ENCODE measurements at regions not wholly inside any gene's neighbourhood (a gene's known extent, or its start where the extent isn't known, plus 50 kb on each side); places are given as distances from the start of the nearest gene placed in this dataset.

- peaks cover 3% of the 10 kb centered on the region for H3K27me3 Mint-ChIP-seq
- Histone ChIP-seq H4K20me1 (ENCODE audit: control insufficient read depth, insufficient read depth, low read length, poor library complexity, severe bottlenecking) (no peaks in the 10 kb centered on the region), H3K27me3 (replicated peaks in 1 of 4; ENCODE audit: control extremely low read depth in 1 of 4, control insufficient read depth in 3 of 4, insufficient read depth in 4 of 4, low read length in 3 of 4) (peaks cover 0 to 2% (median 0%) of the 10 kb centered on the region in 4 experiments), H3K9me3 (ENCODE audit: control extremely low read depth in 1 of 3, control insufficient read depth in 2 of 3, insufficient read depth in 1 of 3, low read length in 2 of 3) (no peaks in the 10 kb centered on the region), H3K27ac (ENCODE audit: low read length in 2 of 2) (no peak overlapping the region), H3K36me3 (replicated peaks in 1 of 2; ENCODE audit: control extremely low read depth in 1 of 2, control insufficient read depth in 1 of 2, extremely low read depth in 1 of 2, insufficient read depth in 2 of 2, low read length in 1 of 2) (no peaks in the 10 kb centered on the region), H3K9ac (ENCODE audit: low read length) (no peak overlapping the region), H3K79me2 (ENCODE audit: control insufficient read depth, insufficient read depth, low read length) (no peaks in the 10 kb centered on the region), H2AFZ (ENCODE audit: insufficient read depth, low read depth, low read length, poor library complexity, severe bottlenecking) (no peak overlapping the region), H3K4me1 (ENCODE audit: control insufficient read depth in 2 of 2, insufficient read depth in 2 of 2, low read length in 2 of 2) (no peaks in the 10 kb centered on the region), H3K4me3 (ENCODE audit: control extremely low read depth in 1 of 5, extremely low read depth in 1 of 5, insufficient read depth in 1 of 5, low read depth in 2 of 5, low read length in 4 of 5) (no peak overlapping the region), H3K4me2 (replicated peaks; ENCODE audit: low read depth, low read length, poor library complexity, severe bottlenecking) (no peak overlapping the region)
- TF ChIP-seq, protein P1, sequence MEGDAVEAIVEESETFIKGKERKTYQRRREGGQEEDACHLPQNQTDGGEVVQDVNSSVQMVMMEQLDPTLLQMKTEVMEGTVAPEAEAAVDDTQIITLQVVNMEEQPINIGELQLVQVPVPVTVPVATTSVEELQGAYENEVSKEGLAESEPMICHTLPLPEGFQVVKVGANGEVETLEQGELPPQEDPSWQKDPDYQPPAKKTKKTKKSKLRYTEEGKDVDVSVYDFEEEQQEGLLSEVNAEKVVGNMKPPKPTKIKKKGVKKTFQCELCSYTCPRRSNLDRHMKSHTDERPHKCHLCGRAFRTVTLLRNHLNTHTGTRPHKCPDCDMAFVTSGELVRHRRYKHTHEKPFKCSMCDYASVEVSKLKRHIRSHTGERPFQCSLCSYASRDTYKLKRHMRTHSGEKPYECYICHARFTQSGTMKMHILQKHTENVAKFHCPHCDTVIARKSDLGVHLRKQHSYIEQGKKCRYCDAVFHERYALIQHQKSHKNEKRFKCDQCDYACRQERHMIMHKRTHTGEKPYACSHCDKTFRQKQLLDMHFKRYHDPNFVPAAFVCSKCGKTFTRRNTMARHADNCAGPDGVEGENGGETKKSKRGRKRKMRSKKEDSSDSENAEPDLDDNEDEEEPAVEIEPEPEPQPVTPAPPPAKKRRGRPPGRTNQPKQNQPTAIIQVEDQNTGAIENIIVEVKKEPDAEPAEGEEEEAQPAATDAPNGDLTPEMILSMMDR (IDR thresholded peaks at IDR 0.05) = no peak
- no peak for TF ChIP-seq EZH2 (IDR thresholded peaks at IDR 0.05; ENCODE audit: borderline replicate concordance, insufficient read depth, low read depth, low read length, poor library complexity, severe bottlenecking)
- DNase-seq (no peak), ATAC-seq (ENCODE audit: low read depth) (no peak)
- no peak overlapping the region for H3K27ac Mint-ChIP-seq
- intact Hi-C loops (cut with micrococcal nuclease) = no loop called here
- no peak overlapping the region for H3K4me3 Mint-ChIP-seq
- ChIA-PET POLR2A (no interaction called here), CTCF (no interaction called here)
- no peaks in the 10 kb centered on the region for H3K4me1 Mint-ChIP-seq
- no peaks in the 10 kb centered on the region for H3K9me3 Mint-ChIP-seq (ENCODE audit: insufficient read depth)
- WGBS (ENCODE audit: insufficient coverage) = no CpG with 5 or more reads among the region's 2 CpGs
These were observed 107.7 kb upstream of the HUWE1 start for GRCh38 chrX:53794181-53794580.

- WGBS (ENCODE audit: insufficient coverage) = 80% methylated on average over 2 of the region's 7 CpGs
- DNase-seq = no peak
- Histone ChIP-seq H2AFZ (ENCODE audit: insufficient read depth, low read depth, low read length, poor library complexity, severe bottlenecking) (no peak overlapping the region), H3K4me2 (replicated peaks; ENCODE audit: low read depth, low read length, poor library complexity, severe bottlenecking) (no peak overlapping the region), H3K4me3 (ENCODE audit: control extremely low read depth in 1 of 5, extremely low read depth in 1 of 5, insufficient read depth in 1 of 5, low read depth in 2 of 5, low read length in 4 of 5) (no peak overlapping the region), H3K79me2 (ENCODE audit: control insufficient read depth, insufficient read depth, low read length) (no peaks in the 10 kb centered on the region), H3K4me1 (ENCODE audit: control insufficient read depth in 2 of 2, insufficient read depth in 2 of 2, low read length in 2 of 2) (no peaks in the 10 kb centered on the region), H3K27ac (ENCODE audit: low read length in 2 of 2) (no peak overlapping the region), H3K9me3 (ENCODE audit: control extremely low read depth in 1 of 3, control insufficient read depth in 2 of 3, insufficient read depth in 1 of 3, low read length in 2 of 3) (no peaks in the 10 kb centered on the region), H4K20me1 (ENCODE audit: control insufficient read depth, insufficient read depth, low read length, poor library complexity, severe bottlenecking) (no peaks in the 10 kb centered on the region), H3K9ac (ENCODE audit: low read length) (no peak overlapping the region), H3K27me3 (replicated peaks in 1 of 4; ENCODE audit: control extremely low read depth in 1 of 4, control insufficient read depth in 3 of 4, insufficient read depth in 4 of 4, low read length in 3 of 4) (no peaks in the 10 kb centered on the region), H3K36me3 (replicated peaks in 1 of 2; ENCODE audit: control extremely low read depth in 1 of 2, control insufficient read depth in 1 of 2, extremely low read depth in 1 of 2, insufficient read depth in 2 of 2, low read length in 1 of 2) (no peaks in the 10 kb centered on the region)
- H3K4me3 Mint-ChIP-seq = no peak overlapping the region
- no peak for ATAC-seq (ENCODE audit: low read depth)
- TF ChIP-seq, protein P1 (IDR thresholded peaks at IDR 0.05) = no peak
- no peak for TF ChIP-seq EZH2 (IDR thresholded peaks at IDR 0.05; ENCODE audit: borderline replicate concordance, insufficient read depth, low read depth, low read length, poor library complexity, severe bottlenecking)
- H3K9me3 Mint-ChIP-seq (ENCODE audit: insufficient read depth) = peaks cover 2% of the 10 kb centered on the region
- intact Hi-C loops (cut with micrococcal nuclease) = no loop called here
- no peaks in the 10 kb centered on the region for H3K27me3 Mint-ChIP-seq
- POLR2A ChIA-PET = no interaction called here
- CTCF ChIA-PET = no interaction called here
- no peak overlapping the region for H3K27ac Mint-ChIP-seq
- H3K4me1 Mint-ChIP-seq = no peaks in the 10 kb centered on the region
These were observed 82.3 kb upstream of the HUWE1 start for GRCh38 chrX:53768865-53769264.
